ENCODE measurements at regions not wholly inside any gene's neighbourhood (a gene's known extent, or its start where the extent isn't known, plus 50 kb on each side); places are given as distances from the start of the nearest gene placed in this dataset.

DNA sequence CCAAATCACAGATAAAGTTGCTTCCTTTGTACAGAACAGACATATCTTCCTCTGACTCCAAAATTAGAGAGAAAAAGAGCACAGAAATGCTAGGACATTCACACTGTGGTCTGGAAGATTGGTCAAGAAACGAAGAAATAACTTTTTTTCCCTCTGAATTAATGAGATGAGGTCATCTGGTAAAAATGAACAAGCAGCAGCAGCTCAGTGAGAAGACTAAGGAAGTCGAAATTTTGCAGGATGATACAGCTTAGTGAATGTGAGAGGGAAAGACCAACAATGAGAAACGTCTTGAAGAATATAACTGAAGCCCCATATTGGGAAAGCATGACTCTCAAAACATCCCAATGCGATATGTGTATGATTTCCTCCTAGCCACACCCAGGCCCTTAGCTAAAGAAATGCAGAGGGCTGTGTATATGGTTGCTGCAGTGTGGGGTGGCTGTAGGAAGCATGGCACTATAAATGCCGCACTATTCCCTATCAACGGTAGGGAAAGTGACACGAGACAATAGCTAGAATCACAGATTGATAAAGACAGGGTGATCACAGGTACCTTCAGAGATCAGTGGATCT, 208.6 kb downstream of the VEGFC start:
- no peak for ATAC-seq
- DNase-seq, result no peak
- Histone ChIP-seq H3K4me1 (no peaks in the 10 kb centered on the region), H3K36me3 (no peaks in the 10 kb centered on the region), H3K27ac (no peak overlapping the region), H3K27me3 (no peaks in the 10 kb centered on the region), H3K9me3 (no peaks in the 10 kb centered on the region), H3K4me3 (no peak overlapping the region)
- 41% methylated on average over 7 of the region's 7 CpGs for WGBS (ENCODE audit: insufficient coverage, low coverage, low lambda C conversion rate, missing lambda C conversion rate)
- TF ChIP-seq POLR2A (IDR thresholded peaks at IDR 0.05), result no peak
- TF ChIP-seq, protein P1, sequence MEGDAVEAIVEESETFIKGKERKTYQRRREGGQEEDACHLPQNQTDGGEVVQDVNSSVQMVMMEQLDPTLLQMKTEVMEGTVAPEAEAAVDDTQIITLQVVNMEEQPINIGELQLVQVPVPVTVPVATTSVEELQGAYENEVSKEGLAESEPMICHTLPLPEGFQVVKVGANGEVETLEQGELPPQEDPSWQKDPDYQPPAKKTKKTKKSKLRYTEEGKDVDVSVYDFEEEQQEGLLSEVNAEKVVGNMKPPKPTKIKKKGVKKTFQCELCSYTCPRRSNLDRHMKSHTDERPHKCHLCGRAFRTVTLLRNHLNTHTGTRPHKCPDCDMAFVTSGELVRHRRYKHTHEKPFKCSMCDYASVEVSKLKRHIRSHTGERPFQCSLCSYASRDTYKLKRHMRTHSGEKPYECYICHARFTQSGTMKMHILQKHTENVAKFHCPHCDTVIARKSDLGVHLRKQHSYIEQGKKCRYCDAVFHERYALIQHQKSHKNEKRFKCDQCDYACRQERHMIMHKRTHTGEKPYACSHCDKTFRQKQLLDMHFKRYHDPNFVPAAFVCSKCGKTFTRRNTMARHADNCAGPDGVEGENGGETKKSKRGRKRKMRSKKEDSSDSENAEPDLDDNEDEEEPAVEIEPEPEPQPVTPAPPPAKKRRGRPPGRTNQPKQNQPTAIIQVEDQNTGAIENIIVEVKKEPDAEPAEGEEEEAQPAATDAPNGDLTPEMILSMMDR (IDR thresholded peaks at IDR 0.05), result no peak
- intact Hi-C loops (cut with DNase I), result no loop called here

DNA sequence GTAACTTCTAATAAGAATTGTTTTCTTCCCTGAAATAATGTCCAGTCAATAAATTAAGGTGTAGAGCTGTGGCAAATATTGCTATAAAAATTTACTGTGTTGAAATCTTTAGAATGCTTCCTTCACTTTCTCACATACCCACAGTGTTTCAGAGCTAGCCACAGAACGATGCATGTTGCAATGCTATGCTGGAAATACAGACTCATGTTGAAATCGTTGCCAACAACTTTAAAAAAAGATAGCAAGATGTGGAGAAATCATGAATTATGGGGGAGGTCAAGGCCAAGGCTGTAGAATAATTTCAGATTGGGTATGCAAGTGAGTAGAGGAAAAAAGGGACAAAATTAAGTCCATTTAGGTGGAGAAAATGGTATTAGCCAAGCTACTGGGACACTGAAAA, 204.8 kb downstream of the VEGFC start:
- Histone ChIP-seq H3K4me3 (no peak overlapping the region), H3K27ac (no peak overlapping the region), H3K4me1 (no peaks in the 10 kb centered on the region), H3K36me3 (no peaks in the 10 kb centered on the region), H3K9me3 (no peaks in the 10 kb centered on the region), H3K27me3 (no peaks in the 10 kb centered on the region)
- DNase-seq (no peak), ATAC-seq (no peak)
- WGBS (ENCODE audit: insufficient coverage, low coverage, low lambda C conversion rate, missing lambda C conversion rate), result 28% methylated on average over 2 of the region's 2 CpGs
- TF ChIP-seq, protein P1 (IDR thresholded peaks at IDR 0.05), result no peak
- TF ChIP-seq POLR2A (IDR thresholded peaks at IDR 0.05), result no peak
- intact Hi-C loops (cut with DNase I), result no loop called here

DNA sequence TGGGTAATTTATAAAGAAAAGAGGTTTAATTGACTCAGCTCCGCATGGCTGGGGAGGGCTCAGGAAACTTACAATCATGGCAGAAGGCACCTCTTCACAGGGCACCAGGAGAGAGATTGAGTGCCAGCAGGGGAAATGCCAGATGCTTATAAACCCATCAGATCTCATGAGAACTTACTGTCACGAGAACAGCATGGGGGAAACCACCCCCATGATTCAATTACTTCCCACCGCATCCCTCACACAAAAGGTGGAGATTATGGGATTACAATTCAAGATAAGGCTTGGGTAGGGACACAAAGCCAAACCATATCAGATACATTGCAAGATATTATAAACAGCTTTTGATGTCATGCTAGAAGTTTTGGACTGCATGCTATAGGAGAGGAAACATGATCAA, 204.3 kb downstream of the VEGFC start:
- Histone ChIP-seq H3K4me1 (no peaks in the 10 kb centered on the region), H3K4me3 (no peak overlapping the region), H3K27ac (no peak overlapping the region), H3K27me3 (no peaks in the 10 kb centered on the region), H3K9me3 (no peaks in the 10 kb centered on the region), H3K36me3 (no peaks in the 10 kb centered on the region)
- TF ChIP-seq, protein P1 (IDR thresholded peaks at IDR 0.05), result no peak
- TF ChIP-seq POLR2A (IDR thresholded peaks at IDR 0.05), result no peak
- ATAC-seq, result no peak
- no peak for DNase-seq
- 49% methylated on average over 3 of the region's 3 CpGs for WGBS (ENCODE audit: insufficient coverage, low coverage, low lambda C conversion rate, missing lambda C conversion rate)
- intact Hi-C loops (cut with DNase I), result no loop called here

DNA sequence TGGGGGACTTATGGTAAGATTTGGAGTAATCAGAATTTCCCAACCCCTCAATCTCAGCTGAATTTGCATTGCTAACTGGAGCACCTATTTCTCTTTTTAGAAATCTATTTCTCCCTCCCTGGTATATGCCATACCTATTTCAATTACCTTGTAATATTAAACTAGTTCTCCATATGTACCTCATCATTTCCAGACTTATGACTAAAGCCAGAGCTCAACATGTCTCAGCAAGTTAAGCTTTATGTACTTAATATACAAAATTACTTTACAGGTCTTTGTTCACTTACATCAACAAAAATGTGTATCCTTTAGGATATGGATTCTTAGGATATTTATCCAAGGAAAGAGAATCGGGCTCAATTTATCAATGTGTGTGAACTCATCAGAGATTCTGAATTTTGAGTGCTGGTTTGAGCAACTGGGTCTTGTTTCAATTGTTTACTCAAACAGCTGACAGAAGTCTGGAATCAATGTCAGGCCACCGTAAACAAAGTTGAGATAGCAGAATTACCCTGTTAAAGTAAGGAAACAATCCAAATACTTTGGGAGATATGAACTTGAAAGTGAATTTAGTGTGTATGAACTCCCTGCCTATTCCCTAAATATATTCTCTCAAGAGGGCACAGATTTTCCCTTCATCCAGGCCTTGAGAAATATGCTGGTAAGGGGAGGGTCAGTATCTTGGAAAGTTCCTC, 199.6 kb downstream of the VEGFC start:
- WGBS (ENCODE audit: insufficient coverage, low coverage, low lambda C conversion rate, missing lambda C conversion rate), result 17% methylated on average over 2 of the region's 2 CpGs
- no peaks in the 10 kb centered on the region for H3K4me1 ChIP-seq
- no peak for TF ChIP-seq POLR2A (IDR thresholded peaks at IDR 0.05)
- TF ChIP-seq, protein P1 (IDR thresholded peaks at IDR 0.05), result no peak

More for the DNA sequence above, 199.6 kb downstream of the VEGFC start:
- H3K9me3 ChIP-seq, result no peaks in the 10 kb centered on the region
- DNase-seq, result no peak
- intact Hi-C loops (cut with DNase I), result no loop called here
- no peaks in the 10 kb centered on the region for H3K27me3 ChIP-seq
- H3K36me3 ChIP-seq, result no peaks in the 10 kb centered on the region
- no peak overlapping the region for H3K4me3 ChIP-seq
- no peak for ATAC-seq
- no peak overlapping the region for H3K27ac ChIP-seq
